ENCODE measurements at regions not wholly inside any gene's neighbourhood (a gene's known extent, or its start where the extent isn't known, plus 50 kb on each side); places are given as distances from the start of the nearest gene placed in this dataset.
A peak's percentile ranks its signal among the peaks of the same experiment; 100 is the strongest.

GRCh38 chr11:128397362-128397761, 190.0 kb downstream of the ETS1 start:
- H3K27ac ChIP-seq (ENCODE audit: low read depth, low read length), result no peak overlapping the region
- no peaks in the 10 kb centered on the region for H3K9me3 ChIP-seq (ENCODE audit: insufficient read depth, low read depth, low read length)
- no peaks in the 10 kb centered on the region for H3K36me3 ChIP-seq (ENCODE audit: insufficient read depth, low read length)
- H3K27ac Mint-ChIP-seq (ENCODE audit: unreplicated experiment), result no peak overlapping the region
- no peak overlapping the region for H2AFZ ChIP-seq (ENCODE audit: low read depth, low read length)
- no peaks in the 10 kb centered on the region for H3K27me3 ChIP-seq (ENCODE audit: insufficient read depth, low read length)
- peaks cover 23% of the 10 kb centered on the region for H3K4me1 Mint-ChIP-seq (ENCODE audit: low read depth, unreplicated experiment)
- no peaks in the 10 kb centered on the region for H3K36me3 Mint-ChIP-seq (ENCODE audit: low read depth, unreplicated experiment)
- no peak for FAIRE-seq
- H3K79me2 ChIP-seq (ENCODE audit: insufficient read depth, low read length), result no peaks in the 10 kb centered on the region
- no peaks in the 10 kb centered on the region for H4K20me1 ChIP-seq (ENCODE audit: insufficient read depth, low read length)
- TF ChIP-seq EZH2 (IDR thresholded peaks at IDR 0.05; ENCODE audit: insufficient read depth, low read length) (no peak), CTCF (IDR thresholded peaks at IDR 0.05; ENCODE audit: insufficient read depth, low read depth, low read length) (no peak)
- H3K4me2 ChIP-seq (ENCODE audit: low read length), result no peak overlapping the region
- H3K9me3 Mint-ChIP-seq (ENCODE audit: unreplicated experiment), result no peaks in the 10 kb centered on the region
- no peak overlapping the region for H3K4me3 ChIP-seq (ENCODE audit: insufficient read depth, low read depth, low read length)
- H3K27me3 Mint-ChIP-seq (ENCODE audit: low read depth, unreplicated experiment), result peaks cover 2% of the 10 kb centered on the region
- no peak for DNase-seq (ENCODE audit: low read depth)
- H3K4me1 ChIP-seq (ENCODE audit: insufficient read depth, low read length), result no peaks in the 10 kb centered on the region
- no peak overlapping the region for H3K9ac ChIP-seq (ENCODE audit: low read length)
- H3K4me3 Mint-ChIP-seq (ENCODE audit: unreplicated experiment), result no peak overlapping the region

GRCh38 chr11:128394431-128395089, 192.8 kb downstream of the ETS1 start:
- Mint-ChIP-seq H3K36me3 (ENCODE audit: low read depth, unreplicated experiment) (no peaks in the 10 kb centered on the region), H3K27ac (ENCODE audit: unreplicated experiment) (no peak overlapping the region), H3K27me3 (ENCODE audit: low read depth, unreplicated experiment) (no peaks in the 10 kb centered on the region), H3K4me1 (ENCODE audit: low read depth, unreplicated experiment) (peaks cover 25% of the 10 kb centered on the region), H3K4me3 (ENCODE audit: unreplicated experiment) (no peak overlapping the region), H3K9me3 (ENCODE audit: unreplicated experiment) (no peaks in the 10 kb centered on the region)
- Histone ChIP-seq H2AFZ (ENCODE audit: low read depth, low read length) (no peak overlapping the region), H4K20me1 (ENCODE audit: insufficient read depth, low read length) (no peaks in the 10 kb centered on the region), H3K27me3 (ENCODE audit: insufficient read depth, low read length) (no peaks in the 10 kb centered on the region), H3K79me2 (ENCODE audit: insufficient read depth, low read length) (no peaks in the 10 kb centered on the region), H3K4me2 (ENCODE audit: low read length) (no peak overlapping the region), H3K9me3 (ENCODE audit: insufficient read depth, low read depth, low read length) (no peaks in the 10 kb centered on the region), H3K4me1 (ENCODE audit: insufficient read depth, low read length) (no peaks in the 10 kb centered on the region), H3K4me3 (ENCODE audit: insufficient read depth, low read depth, low read length) (no peak overlapping the region), H3K36me3 (ENCODE audit: insufficient read depth, low read length) (no peaks in the 10 kb centered on the region), H3K27ac (ENCODE audit: low read depth, low read length) (no peak overlapping the region), H3K9ac (ENCODE audit: low read length) (no peak overlapping the region)
- TF ChIP-seq CTCF (IDR thresholded peaks at IDR 0.05; ENCODE audit: insufficient read depth, low read depth, low read length) (no peak), EZH2 (IDR thresholded peaks at IDR 0.05; ENCODE audit: insufficient read depth, low read length) (no peak)
- no peak for FAIRE-seq
- DNase-seq (ENCODE audit: low read depth), result peak; percentile 25

- Mint-ChIP-seq H3K4me3 (ENCODE audit: unreplicated experiment) (no peak overlapping the region), H3K4me1 (ENCODE audit: low read depth, unreplicated experiment) (peaks cover 17% of the 10 kb centered on the region), H3K27me3 (ENCODE audit: low read depth, unreplicated experiment) (peaks cover 3% of the 10 kb centered on the region), H3K36me3 (ENCODE audit: low read depth, unreplicated experiment) (no peaks in the 10 kb centered on the region), H3K9me3 (ENCODE audit: unreplicated experiment) (no peaks in the 10 kb centered on the region), H3K27ac (ENCODE audit: unreplicated experiment) (no peak overlapping the region)
- Histone ChIP-seq H2AFZ (ENCODE audit: low read depth, low read length) (no peak overlapping the region), H3K9ac (ENCODE audit: low read length) (no peak overlapping the region), H3K27me3 (ENCODE audit: insufficient read depth, low read length) (no peaks in the 10 kb centered on the region), H3K4me1 (ENCODE audit: insufficient read depth, low read length) (no peaks in the 10 kb centered on the region), H4K20me1 (ENCODE audit: insufficient read depth, low read length) (no peaks in the 10 kb centered on the region), H3K4me2 (ENCODE audit: low read length) (no peak overlapping the region), H3K36me3 (ENCODE audit: insufficient read depth, low read length) (no peaks in the 10 kb centered on the region), H3K27ac (ENCODE audit: low read depth, low read length) (no peak overlapping the region), H3K79me2 (ENCODE audit: insufficient read depth, low read length) (no peaks in the 10 kb centered on the region), H3K4me3 (ENCODE audit: insufficient read depth, low read depth, low read length) (no peak overlapping the region), H3K9me3 (ENCODE audit: insufficient read depth, low read depth, low read length) (no peaks in the 10 kb centered on the region)
- FAIRE-seq (no peak), DNase-seq (ENCODE audit: low read depth) (no peak)
- no peak for TF ChIP-seq CTCF (IDR thresholded peaks at IDR 0.05; ENCODE audit: insufficient read depth, low read depth, low read length)
- no peak for TF ChIP-seq EZH2 (IDR thresholded peaks at IDR 0.05; ENCODE audit: insufficient read depth, low read length)
These were observed 195.1 kb downstream of the ETS1 start for GRCh38 chr11:128392259-128392658.

All from astrocyte (in vitro differentiated cells and primary cell).